HCT116 (cell line): ENCODE measurements at regions not wholly inside any gene's neighbourhood (a gene's known extent, or its start where the extent isn't known, plus 50 kb on each side); places are given as distances from the start of the nearest gene placed in this dataset.

Experiments used
- EZH2phosphoT487 ChIP-seq: fragments of 200-600 bp; IDR thresholded peaks from 2 replicates; pipeline ENCODE4 v1.6.1; 2018; ENCODE audit warnings: antibody characterized with exemption, borderline replicate concordance
- JUND ChIP-seq: IDR thresholded peaks from 2 replicates; pipeline ENCODE4 v1.6.1; 2012
- POLR2A ChIP-seq: IDR thresholded peaks from 2 replicates; pipeline ENCODE4 v1.7.0; 2011; ENCODE audit warnings: borderline replicate concordance; ENCODE audit not compliant: insufficient read depth, insufficient read length; ENCODE audit errors: extremely low read depth
- REST ChIP-seq: IDR thresholded peaks from 2 replicates; pipeline ENCODE4 v1.6.1; 2012; ENCODE audit warnings: low read depth
- TF ChIP-seq, protein P1 (sequence below), 3 experiments: fragments of 200-600 bp in 1 of 3; sonication (generic) in 1 of 3; IDR thresholded peaks in 2 of 3; conservative IDR thresholded peaks in 1 of 3; 2 replicates each; pipeline ENCODE4 v1.5.1; 2012 to 2017; ENCODE audit warnings: low read depth in 2 of 3, low read length in 2 of 3, antibody characterized with exemption in 1 of 3, borderline replicate concordance in 1 of 3, control low read depth in 1 of 3, mild to moderate bottlenecking in 1 of 3, mixed read lengths in 1 of 3, mixed run types in 1 of 3, moderate library complexity in 1 of 3; ENCODE audit not compliant: insufficient read depth in 1 of 3

- TF ChIP-seq REST (no peak), JUND (no peak), POLR2A (no peak), EZH2phosphoT487 (no peak)
- TF ChIP-seq, protein P1, sequence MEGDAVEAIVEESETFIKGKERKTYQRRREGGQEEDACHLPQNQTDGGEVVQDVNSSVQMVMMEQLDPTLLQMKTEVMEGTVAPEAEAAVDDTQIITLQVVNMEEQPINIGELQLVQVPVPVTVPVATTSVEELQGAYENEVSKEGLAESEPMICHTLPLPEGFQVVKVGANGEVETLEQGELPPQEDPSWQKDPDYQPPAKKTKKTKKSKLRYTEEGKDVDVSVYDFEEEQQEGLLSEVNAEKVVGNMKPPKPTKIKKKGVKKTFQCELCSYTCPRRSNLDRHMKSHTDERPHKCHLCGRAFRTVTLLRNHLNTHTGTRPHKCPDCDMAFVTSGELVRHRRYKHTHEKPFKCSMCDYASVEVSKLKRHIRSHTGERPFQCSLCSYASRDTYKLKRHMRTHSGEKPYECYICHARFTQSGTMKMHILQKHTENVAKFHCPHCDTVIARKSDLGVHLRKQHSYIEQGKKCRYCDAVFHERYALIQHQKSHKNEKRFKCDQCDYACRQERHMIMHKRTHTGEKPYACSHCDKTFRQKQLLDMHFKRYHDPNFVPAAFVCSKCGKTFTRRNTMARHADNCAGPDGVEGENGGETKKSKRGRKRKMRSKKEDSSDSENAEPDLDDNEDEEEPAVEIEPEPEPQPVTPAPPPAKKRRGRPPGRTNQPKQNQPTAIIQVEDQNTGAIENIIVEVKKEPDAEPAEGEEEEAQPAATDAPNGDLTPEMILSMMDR (IDR thresholded peaks at IDR 0.05 in 2 of 3, conservative IDR thresholded peaks at IDR 0.05 in 1 of 3; ENCODE audit: borderline replicate concordance in 1 of 3, insufficient read depth in 1 of 3, low read depth in 2 of 3, low read length in 2 of 3), result no peak
Measured at GRCh38 chr3:24578324-24578723, 83.7 kb upstream of the THRB start.
